GM21717 (cell line): ENCODE measurements at regions not wholly inside any gene's neighbourhood (a gene's known extent, or its start where the extent isn't known, plus 50 kb on each side); places are given as distances from the start of the nearest gene placed in this dataset.

Experiments
- ATAC-seq: cut with Tn5 transposase; IDR thresholded peaks from one replicate; pipeline ENCODE4 v1.9.1; 2021; ENCODE audit warnings: mild to moderate bottlenecking, moderate library complexity; ENCODE audit not compliant: unreplicated experiment

DNA sequence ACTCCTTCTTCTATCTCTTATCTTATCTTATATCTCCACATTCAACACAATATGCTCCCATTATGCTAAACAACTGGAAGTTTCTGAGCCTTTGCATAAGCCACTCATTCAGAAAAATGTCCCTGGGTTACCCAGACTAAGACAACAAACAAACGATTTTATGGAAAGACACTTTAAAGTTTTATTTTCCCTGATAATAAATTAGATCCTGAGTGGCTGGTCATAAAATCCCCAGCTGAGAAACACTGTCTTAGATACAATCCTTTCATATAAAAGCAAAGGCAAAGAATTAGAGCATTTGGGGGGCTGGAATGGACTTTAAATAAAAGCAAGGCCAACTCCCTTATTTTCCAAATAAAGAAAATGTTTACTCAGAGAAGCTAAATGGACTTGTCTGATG, 322.3 kb downstream of the GBE1 start:
- no peak for ATAC-seq

DNA sequence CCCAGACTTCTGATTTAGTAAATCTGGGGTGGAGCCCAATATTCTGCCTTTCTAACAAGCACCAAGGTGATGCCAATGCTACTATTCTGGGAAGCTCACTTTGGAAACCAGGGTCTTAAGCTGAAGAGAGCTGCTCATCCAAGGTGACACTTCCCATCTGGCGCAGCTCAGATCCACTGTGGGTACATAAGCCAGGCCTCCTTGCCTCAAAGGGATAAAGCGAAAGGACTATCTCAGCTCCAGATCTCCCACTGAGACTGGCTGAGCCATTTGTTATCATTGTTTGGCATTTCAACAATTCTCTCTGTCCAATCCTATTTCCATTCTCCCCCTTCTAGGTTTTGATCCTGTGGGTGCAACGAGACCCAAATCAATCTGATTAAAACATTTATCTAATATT, 323.8 kb downstream of the GBE1 start:
- no peak for ATAC-seq

DNA sequence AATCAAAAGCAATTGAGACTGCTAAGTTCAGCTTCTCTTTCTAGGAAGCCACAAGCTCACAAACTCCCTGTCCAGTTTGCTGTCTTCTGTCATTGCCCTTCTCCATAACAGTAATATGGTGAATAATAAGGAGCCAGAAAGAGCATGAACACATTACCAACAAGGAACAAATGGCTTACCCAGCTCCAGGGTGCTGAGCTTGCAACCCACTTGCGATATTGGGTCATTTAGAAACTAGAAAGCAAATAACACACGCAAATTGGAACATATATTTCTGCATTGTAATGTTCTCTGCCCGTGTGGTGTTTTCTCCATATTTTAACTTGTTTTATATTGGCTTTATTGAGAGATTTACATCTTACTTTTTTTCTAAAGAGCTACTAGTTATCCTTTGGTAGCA, 325.3 kb downstream of the GBE1 start:
- no peak for ATAC-seq

DNA sequence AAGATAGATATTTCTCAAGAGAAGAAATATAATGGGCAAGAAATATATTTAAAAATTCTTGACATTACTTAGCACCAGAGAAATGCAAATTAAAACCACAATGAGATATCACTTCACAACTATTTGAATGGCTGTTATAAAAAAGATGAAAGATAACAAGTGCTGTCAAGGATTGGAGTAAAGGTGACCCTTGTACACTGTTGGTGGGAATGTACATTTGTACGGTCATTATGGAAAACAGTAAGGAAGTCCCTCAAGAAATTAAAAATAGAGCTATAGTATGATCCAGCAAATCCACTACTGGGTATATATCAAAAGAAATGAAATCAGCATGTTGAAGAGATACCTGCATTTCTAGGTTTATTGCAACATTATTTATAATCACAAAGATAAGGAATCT, 326.4 kb downstream of the GBE1 start:
- no peak for ATAC-seq

DNA sequence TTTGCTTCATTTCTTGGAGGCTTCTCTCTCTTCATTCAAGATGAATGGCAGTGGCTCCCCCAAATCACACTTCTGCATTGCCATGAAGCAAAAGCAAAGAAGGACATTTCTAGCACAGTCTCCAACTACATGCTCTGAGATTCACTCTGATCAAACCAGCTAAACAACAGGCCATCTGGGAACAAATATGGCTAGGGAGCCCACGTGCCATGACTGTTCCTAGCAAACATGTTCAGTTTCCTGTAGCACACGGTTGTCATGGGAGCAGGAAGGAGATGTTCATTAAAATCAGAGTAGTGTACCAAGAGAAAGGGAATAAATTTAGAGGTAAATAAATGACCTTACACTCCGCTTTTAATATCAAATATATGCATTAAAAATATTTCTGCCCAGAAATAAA, 327.3 kb downstream of the GBE1 start:
- ATAC-seq = no peak

DNA sequence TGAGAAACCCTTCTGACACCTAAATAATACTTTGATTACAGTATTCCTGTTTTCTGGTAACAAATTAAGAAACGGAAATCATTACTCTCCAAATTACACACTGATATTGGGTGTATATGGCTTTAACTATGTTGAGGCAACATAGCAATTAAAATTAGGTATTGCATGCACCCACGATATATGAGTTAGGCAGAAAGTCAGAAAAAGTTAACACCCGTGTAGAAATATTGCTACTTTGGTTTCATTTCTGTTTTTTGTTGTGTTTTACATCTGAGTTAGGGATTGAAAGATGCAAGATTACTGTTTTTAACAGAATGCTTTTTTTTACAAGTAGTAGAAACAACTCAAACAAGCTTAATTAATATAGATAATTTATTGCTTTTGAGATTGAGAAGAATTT, 327.8 kb downstream of the GBE1 start:
- ATAC-seq = no peak

DNA sequence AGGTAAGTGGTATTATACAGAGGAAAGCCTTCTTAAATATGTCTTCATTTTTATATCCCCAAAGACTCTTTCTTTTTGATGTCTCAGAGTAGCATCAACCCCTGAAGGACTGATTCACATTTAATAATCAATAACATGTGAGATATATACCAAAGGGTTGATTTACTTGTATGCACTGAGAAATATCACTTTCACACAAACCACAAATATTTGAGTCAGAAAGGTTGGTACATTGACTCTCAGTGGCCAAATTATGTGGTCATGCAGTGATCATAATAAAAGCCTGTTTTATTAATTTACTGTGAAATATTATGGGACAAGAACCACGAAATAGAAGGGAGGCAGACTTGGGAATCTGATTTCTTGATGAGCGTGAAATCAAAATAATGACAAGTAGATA, 329.0 kb downstream of the GBE1 start:
- ATAC-seq = no peak

DNA sequence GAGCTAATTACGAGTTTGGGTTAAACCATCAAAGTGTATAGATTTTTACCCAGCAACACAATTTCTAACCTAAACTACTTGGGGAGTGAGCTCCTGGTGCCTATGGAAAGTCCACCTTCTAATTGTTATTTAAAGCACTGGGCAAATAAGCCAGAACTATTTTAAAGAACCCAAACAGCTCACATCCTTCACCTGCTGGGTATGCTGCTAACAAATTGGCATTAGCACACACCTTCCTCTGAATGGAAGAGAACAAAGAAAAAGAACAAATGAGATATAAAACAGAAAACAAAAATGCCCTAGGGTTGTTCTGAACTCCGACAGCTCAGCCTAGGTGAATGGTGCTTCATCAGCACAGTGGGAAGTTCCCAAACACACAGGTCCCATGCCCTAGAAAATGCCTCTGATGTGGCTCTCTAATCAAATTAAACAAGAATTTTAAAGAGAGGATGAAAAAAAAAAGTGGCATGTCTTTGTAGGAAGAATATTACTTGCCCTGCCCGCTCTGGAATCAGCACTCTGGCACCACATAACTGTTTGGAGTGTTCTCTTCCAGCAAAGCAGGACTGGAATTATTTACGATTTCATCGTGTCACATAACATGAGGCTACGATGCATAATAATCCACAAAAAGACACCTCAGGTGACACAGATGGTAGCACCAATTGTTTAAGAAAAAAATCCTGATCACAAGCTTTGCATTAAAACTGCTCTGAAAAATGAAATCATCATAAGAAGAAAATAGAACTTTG, 334.4 kb downstream of the GBE1 start:
- ATAC-seq = no peak

DNA sequence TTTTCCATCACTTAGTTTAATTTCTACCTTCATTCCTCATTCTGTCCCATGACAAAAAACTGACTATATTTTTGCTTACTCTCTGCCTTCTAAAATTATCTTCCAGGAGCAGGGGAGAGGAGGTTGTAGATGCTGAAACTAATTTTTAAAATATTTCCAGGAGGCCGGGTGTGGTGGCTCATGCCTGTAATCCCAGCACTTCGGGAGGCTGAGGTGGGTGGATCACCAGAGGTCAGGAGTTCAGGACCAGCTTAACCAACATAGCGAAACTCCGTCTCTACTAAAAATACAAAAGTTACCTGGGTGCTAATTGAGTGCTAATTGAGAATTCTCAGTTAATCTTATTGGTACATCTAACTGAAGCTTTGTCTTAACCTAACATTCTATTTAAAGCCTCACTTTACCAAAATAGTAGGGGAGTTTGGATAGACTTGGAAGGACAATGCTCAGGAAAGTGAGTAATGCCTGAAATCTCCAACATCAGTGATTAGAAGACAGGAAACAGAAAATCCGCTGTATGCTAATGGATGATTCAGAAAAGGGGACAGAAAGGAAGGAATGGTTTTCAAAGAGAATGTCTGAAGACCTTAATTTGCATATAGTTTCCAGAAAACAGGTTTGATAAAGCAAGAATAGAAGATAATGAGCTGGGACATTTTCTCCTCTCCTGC, 336.1 kb downstream of the GBE1 start:
- ATAC-seq = no peak

DNA sequence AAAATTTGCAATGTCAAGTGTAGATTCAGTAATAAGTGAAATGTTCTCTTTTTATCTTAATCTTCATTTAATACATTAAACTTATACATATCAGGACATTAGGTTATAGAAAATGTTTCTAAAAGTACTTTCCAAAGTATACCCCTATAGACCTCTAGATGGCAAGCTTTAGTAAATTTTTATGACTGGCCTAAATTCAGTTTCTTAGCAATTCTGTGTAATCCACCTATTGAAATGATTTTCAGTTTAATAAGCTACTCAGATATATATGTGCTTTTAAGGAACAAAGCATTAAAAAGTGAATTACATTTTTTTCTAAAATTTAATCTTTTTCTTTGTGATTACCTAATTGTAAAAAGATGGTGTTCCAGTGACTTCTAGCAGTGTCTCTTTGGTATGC, 342.2 kb downstream of the GBE1 start:
- no peak for ATAC-seq

DNA sequence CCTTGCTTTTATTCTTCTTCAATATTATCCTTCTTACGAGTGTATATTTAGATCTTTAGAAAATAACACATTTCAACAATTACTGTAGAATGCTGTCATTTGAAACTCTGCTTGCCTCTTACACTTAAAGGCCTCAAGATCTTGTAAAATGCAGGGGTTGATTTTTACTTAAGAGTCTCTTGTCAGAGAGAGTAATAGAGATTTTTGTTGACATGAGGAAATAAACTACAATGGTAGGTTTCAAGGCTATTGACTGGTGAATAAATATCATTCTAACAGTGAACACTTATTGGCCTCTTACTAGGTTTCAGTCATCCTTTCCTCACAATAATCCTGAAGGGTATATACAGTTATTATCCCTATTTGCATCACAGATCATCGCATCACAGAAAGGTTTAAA, 344.6 kb downstream of the GBE1 start:
- no peak for ATAC-seq

DNA sequence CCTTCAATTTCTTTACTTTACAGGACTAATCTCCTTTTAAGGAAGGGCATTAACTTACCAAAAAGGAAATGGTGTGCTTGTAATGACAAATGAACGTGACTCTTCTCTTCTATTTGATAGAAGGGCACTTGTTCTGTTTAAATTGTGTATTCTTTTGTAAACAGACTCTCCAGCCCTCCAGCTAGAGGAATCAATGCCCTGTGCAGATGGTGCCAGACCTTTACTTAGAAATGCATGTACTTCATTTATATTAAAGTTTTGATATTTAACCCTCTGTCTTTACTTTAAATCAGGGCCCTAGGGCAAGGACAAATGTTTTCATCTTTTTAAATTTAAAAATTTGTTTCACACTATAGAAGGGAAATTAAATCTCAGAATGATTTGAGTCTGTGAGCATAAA, 355.1 kb downstream of the GBE1 start:
- no peak for ATAC-seq

DNA sequence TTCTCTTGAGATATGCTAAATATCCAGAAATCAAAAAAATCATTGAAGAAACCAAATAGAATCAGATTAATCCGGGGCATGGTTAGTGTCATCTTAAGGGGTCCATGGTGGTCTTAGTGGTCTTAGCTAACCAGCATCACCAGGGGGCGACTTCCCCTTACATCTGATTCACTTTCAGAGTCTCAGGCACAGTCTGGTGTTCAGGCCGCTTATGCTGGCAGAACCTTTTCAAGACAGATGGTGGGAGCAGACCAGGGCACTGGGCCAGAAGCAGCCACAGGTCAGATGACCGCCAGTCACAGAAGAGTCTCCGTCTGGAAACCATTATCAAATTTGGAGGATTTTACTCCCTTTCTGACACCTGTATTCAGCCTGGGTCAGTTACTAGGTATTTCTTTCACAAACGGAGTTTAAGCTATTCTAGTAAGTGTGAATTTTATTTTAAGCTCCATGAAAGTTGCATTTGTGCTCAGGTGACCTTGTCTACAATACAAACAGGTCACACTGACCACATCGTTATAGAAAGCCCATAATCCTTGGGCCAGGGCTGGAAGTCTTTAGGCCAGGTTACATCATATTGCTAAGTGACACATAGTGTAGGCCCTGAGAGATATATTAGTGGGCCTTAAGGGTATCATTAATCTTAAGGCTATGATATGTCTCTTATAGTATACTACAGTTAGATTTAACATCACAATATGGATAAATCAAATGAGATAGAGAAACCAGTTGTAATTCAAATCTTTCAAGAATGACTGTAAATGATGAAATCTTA, 365.5 kb downstream of the GBE1 start:
- no peak for ATAC-seq

DNA sequence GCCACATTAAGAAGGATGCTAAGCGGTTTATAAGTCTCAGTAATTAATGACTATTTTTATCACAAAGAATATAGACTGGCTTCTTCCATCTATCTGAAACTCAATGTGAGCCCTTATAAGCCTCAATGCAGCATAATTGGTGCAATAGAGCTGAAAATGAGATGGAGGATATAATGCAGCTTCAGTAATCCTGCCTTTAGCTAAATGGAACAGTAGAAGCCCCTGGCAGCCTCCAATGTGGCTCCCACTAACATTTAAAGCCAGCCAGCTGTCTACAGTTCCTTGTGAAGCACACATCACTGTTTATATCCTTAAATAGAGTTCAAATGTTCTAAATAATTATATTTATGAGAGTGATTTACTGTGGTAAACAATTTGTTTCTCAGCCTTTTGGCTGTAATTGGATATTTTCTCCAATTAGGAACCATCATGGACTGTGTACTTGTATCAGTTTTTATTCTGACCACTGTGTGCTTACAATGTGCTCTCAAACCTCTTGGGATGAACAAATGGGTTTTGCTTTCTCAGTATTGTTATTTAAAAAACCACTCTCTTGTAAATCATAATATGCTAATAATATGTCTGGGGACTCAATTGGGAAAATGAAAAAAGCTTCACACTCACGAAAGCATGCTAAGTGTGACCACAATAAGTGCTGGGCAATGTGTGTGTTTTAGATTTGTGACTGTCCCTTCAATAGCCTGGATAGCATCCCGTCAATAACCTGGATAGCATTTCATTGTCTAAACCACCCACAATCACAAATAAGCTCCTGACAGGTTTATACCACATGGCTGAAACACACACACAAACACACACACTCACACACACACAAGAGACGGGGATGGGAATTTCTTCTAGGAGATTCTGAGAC, 366.6 kb downstream of the GBE1 start:
- ATAC-seq = no peak

DNA sequence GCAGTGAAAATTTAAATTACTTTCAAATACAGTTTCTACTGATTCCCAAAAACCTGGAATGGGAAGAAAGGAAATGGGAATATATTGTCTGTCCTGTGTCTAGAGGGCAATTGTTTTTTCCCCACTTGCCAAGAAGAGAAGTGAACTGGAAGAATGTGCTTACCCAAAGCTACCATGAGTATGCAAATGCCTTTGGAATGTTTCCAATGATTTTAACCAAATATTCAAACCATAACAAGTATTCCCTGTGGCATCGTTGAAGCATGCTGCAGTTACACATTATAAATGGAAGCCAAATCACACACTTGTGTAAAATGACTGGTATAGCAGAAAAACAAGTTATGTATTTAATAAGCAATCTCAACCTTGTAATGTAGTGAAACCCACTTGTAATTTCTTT, 368.2 kb downstream of the GBE1 start:
- no peak for ATAC-seq

DNA sequence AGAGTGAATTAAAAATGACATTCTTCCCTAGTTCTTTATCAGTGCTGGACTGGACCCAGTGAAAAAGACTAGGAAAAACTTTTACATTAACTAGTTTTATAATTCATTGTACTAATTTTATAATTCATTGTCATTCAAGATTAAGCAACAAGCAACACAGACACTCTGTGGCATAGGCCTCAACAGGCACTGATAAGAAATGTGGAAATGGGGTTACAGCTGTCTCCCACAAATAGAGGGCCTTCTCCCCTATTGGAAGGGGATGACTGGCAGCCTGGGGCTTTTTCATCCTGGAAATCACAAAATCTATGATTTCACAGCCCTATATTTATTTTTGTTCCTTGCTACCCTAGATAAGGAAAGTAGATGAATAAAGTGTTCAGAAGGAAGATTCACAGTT, 370.6 kb downstream of the GBE1 start:
- no peak for ATAC-seq

DNA sequence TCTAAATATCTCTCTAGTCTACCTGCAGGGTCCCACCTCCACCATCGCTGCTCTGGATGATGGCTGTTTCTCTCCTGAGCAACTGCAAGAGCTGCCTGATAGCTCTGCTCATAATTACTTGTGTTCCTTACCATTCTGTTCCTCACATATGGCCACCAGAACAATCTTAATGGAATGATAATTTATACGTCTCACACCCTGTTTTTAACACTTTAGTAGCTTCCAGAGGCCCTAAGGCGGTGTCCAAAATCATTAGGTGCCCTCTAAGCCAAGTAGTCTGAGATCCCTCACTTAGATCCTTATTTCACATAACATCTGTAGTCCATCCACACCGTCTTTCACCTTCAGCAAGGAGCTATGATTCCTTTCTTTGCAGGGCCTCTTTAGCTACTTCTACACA, 373.3 kb downstream of the GBE1 start:
- ATAC-seq = no peak

DNA sequence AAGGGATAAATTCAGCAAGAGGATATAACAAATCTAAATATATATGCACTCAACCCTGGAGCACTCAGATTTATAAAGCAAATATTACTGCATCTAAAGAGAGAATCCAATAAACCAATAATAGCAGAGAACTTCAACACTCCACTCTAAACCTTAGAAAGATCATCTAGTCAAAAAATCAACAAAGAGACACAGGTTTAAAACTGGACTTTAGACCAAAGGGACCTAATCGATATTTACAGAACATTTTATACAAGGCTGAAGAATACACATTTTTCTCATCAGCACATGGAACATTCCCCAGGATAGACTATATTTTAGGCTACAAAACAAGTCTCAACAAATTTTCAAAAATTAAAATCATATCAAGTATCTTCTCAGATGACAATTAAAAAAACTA, 379.0 kb downstream of the GBE1 start:
- ATAC-seq = no peak

DNA sequence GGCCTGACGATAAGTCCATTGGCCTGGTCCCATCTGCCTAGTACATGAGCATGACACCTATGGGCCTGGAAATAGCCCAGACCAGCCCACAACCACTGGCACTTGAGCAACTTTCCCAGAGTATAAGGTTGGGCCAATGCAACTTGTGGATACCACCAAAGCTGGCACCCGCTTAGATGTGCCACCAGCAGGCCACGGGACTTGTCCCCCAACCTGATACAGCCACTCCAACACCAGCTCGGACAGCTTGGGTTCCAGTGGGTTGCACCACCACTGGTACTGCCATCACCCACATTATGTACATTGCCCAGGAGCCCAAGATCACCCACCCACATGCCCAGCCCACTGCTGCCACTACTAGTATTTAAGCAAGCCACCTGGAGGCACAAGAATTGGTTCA, 381.2 kb downstream of the GBE1 start:
- no peak for ATAC-seq

DNA sequence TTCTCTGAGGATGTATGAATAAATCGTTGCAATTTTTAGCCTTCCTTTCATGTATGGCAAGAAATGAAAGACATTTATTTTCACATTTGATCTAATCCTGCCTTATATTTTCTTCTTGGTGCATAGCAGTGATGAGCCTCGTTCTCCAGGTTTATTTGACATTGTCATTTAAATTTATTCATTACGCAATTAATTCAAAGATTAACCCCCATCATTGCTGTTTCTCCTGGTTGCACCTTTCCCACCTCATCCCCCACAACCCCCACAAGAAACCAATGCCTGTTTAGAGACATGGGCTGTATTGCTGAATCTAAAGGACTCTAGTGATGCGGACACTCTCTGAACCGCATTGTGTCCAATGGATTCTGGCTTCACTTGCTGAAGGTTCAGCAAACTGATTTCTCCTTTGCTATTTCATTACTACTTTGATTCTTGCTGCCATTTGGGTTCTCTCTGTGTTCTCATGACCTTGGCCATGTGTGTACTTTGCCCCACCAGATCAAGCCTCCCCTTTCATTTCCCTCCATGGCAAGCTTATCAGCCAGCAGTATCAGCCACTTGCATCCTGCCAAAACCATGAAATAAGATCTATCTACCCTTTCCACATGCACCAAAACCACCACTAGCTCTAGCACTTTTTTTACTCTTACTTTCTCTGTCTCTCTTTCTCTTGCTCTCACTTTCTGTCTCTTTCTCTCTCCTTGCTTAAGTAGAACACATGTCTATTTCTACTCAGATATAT, 382.7 kb downstream of the GBE1 start:
- ATAC-seq = no peak
